A549 (cell line): ENCODE measurements at regions not wholly inside any gene's neighbourhood (a gene's known extent, or its start where the extent isn't known, plus 50 kb on each side); places are given as distances from the start of the nearest gene placed in this dataset.

Source experiments
- GATA3 ChIP-seq: IDR thresholded peaks from 2 replicates; pipeline ENCODE4 v1.6.1; 2012; ENCODE audit warnings: borderline replicate concordance
- TF ChIP-seq, protein P1 (sequence below): fragments of >200 bp; sonication (Bioruptor Twin); formaldehyde crosslinking; IDR thresholded peaks from 3 replicates; pipeline ENCODE4 v1.5.1; 2016

DNA sequence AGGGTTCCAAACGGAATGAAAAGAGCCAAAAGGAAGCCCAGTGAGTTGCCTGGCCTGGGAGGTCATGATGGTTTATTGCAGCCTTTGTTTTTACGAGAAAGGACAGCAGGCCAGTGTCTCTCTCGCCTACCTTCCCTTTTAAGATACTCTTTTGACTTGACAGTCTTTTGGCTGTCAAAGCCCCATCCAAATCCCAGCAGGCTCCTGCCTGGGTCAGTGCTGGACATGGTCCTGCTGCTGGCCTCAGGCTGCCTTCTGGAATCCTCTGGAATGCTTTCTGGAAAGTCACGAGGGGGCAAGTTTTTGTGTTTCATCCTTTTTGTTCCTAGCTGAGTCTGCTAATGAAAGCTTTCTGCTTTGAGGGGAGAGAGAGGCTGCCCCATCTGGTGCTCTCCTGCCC is 444.8 kb downstream of the OLFM4 start:
- TF ChIP-seq, protein P1, sequence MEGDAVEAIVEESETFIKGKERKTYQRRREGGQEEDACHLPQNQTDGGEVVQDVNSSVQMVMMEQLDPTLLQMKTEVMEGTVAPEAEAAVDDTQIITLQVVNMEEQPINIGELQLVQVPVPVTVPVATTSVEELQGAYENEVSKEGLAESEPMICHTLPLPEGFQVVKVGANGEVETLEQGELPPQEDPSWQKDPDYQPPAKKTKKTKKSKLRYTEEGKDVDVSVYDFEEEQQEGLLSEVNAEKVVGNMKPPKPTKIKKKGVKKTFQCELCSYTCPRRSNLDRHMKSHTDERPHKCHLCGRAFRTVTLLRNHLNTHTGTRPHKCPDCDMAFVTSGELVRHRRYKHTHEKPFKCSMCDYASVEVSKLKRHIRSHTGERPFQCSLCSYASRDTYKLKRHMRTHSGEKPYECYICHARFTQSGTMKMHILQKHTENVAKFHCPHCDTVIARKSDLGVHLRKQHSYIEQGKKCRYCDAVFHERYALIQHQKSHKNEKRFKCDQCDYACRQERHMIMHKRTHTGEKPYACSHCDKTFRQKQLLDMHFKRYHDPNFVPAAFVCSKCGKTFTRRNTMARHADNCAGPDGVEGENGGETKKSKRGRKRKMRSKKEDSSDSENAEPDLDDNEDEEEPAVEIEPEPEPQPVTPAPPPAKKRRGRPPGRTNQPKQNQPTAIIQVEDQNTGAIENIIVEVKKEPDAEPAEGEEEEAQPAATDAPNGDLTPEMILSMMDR, result no peak
- TF ChIP-seq GATA3, result no peak
